Loucy (cell line): ENCODE measurements at regions not wholly inside any gene's neighbourhood (a gene's known extent, or its start where the extent isn't known, plus 50 kb on each side); places are given as distances from the start of the nearest gene placed in this dataset.

Experiments
- H2AFZ ChIP-seq: fragments of 200-600 bp; sonication (generic); 2 replicates; pipeline ENCODE4 v1.6.0; 2016; ENCODE audit warnings: antibody characterized with exemption, mild to moderate bottlenecking, low read length, moderate library complexity
- H3F3A ChIP-seq: fragments of 200-600 bp; 2 replicates; pipeline ENCODE4 v1.6.0; 2016; ENCODE audit warnings: antibody characterized with exemption, low read depth, mild to moderate bottlenecking
- H3K27me3 ChIP-seq: fragments of 200-600 bp; sonication (generic); 2 replicates; pipeline ENCODE4 v1.6.1; 2014; ENCODE audit warnings: low read length, mild to moderate bottlenecking; ENCODE audit not compliant: insufficient read depth, poor library complexity, severe bottlenecking
- H3K36me3 ChIP-seq: fragments of 200-600 bp; sonication (generic); 2 replicates; pipeline ENCODE4 v1.6.1; 2016; ENCODE audit warnings: low read length; ENCODE audit not compliant: insufficient read depth
- H3K4me1 ChIP-seq: fragments of 200-600 bp; sonication (generic); 2 replicates; pipeline ENCODE4 v1.5.1; 2014; ENCODE audit warnings: low read length, mild to moderate bottlenecking; ENCODE audit not compliant: insufficient read depth, poor library complexity, severe bottlenecking
- H3K4me2 ChIP-seq: fragments of 200-600 bp; sonication (generic); 2 replicates; pipeline ENCODE4 v1.6.0; 2014; ENCODE audit warnings: antibody characterized with exemption, low read length, low read depth, mild to moderate bottlenecking; ENCODE audit not compliant: poor library complexity, severe bottlenecking
- H3K4me3 ChIP-seq: fragments of 200-600 bp; sonication (generic); 2 replicates; pipeline ENCODE4 v1.5.1; 2014; ENCODE audit warnings: low read length, mild to moderate bottlenecking, mixed read lengths; ENCODE audit not compliant: poor library complexity, severe bottlenecking
- H3K79me2 ChIP-seq: fragments of 200-600 bp; sonication (generic); 2 replicates; pipeline ENCODE4 v1.6.1; 2014; ENCODE audit warnings: low read length; ENCODE audit not compliant: insufficient read depth
- H3K9ac ChIP-seq: fragments of 200-600 bp; sonication (generic); 2 replicates; pipeline ENCODE4 v1.6.0; 2014; ENCODE audit warnings: mild to moderate bottlenecking, low read depth, low read length, moderate library complexity; ENCODE audit not compliant: poor library complexity, severe bottlenecking
- H3K9me2 ChIP-seq: fragments of 200-600 bp; sonication (generic); replicated peaks from 2 replicates; pipeline ENCODE4 v1.6.1; 2016; ENCODE audit warnings: low read depth, low read length, mixed read lengths
- H3K9me3 ChIP-seq: fragments of 200-600 bp; sonication (generic); 2 replicates; pipeline ENCODE4 v1.6.1; 2014; ENCODE audit warnings: mild to moderate bottlenecking, antibody characterized with exemption, low read length, low read depth; ENCODE audit not compliant: insufficient read depth
- H4K20me1 ChIP-seq: fragments of 200-600 bp; sonication (generic); 2 replicates; pipeline ENCODE4 v1.6.0; 2014; ENCODE audit warnings: antibody characterized with exemption, low read length, mild to moderate bottlenecking; ENCODE audit not compliant: insufficient read depth, poor library complexity, severe bottlenecking
- CTCF ChIP-seq: fragments of 200-600 bp; sonication (generic); conservative IDR thresholded peaks from 2 replicates; pipeline ENCODE4 v1.5.1; 2014; ENCODE audit warnings: mild to moderate bottlenecking, antibody characterized with exemption, low read length
- EZH2phosphoT487 ChIP-seq: fragments of 200-600 bp; IDR thresholded peaks from 2 replicates; pipeline ENCODE4 v1.6.1; 2018; ENCODE audit warnings: antibody characterized with exemption, mild to moderate bottlenecking, moderate library complexity, borderline replicate concordance

- H3F3A ChIP-seq: no peaks in the 10 kb centered on the region
- no peak overlapping the region for H3K4me2 ChIP-seq
- H2AFZ ChIP-seq: no peak overlapping the region
- H3K27me3 ChIP-seq: no peaks in the 10 kb centered on the region
- H3K9ac ChIP-seq: no peak overlapping the region
- H3K9me3 ChIP-seq: no peaks in the 10 kb centered on the region
- H3K9me2 ChIP-seq: no peaks in the 10 kb centered on the region
- no peaks in the 10 kb centered on the region for H3K4me1 ChIP-seq
- no peaks in the 10 kb centered on the region for H4K20me1 ChIP-seq
- no peak overlapping the region for H3K4me3 ChIP-seq
- TF ChIP-seq CTCF (no peak), EZH2phosphoT487 (no peak)
- no peaks in the 10 kb centered on the region for H3K79me2 ChIP-seq
- H3K36me3 ChIP-seq: no peaks in the 10 kb centered on the region
These were observed 172.2 kb downstream of the C7orf25 start for GRCh38 chr7:42739638-42740037.

- Histone ChIP-seq H3K79me2 (no peaks in the 10 kb centered on the region), H3K4me1 (peaks cover 11% of the 10 kb centered on the region), H3K9me2 (no peaks in the 10 kb centered on the region), H3K4me2 (no peak overlapping the region), H3K27me3 (no peaks in the 10 kb centered on the region), H2AFZ (no peak overlapping the region), H3K9ac (no peak overlapping the region), H3K36me3 (no peaks in the 10 kb centered on the region), H3K4me3 (no peak overlapping the region), H3K9me3 (no peaks in the 10 kb centered on the region), H3F3A (no peaks in the 10 kb centered on the region), H4K20me1 (no peaks in the 10 kb centered on the region)
- TF ChIP-seq EZH2phosphoT487 (no peak), CTCF (no peak; the same call in 1 of the 2 replicates)
These were observed 174.9 kb downstream of the C7orf25 start for GRCh38 chr7:42736931-42737330.

GRCh38 chr7:42735081-42735480 is 176.8 kb downstream of the C7orf25 start:
- Histone ChIP-seq H3K36me3 (no peaks in the 10 kb centered on the region), H3K79me2 (no peaks in the 10 kb centered on the region), H3F3A (no peaks in the 10 kb centered on the region), H3K9me3 (no peaks in the 10 kb centered on the region), H4K20me1 (no peaks in the 10 kb centered on the region), H3K27me3 (no peaks in the 10 kb centered on the region), H3K9ac (no peak overlapping the region), H3K9me2 (no peaks in the 10 kb centered on the region), H3K4me2 (no peak overlapping the region), H3K4me1 (peaks cover 11% of the 10 kb centered on the region), H2AFZ (no peak overlapping the region), H3K4me3 (no peak overlapping the region)
- TF ChIP-seq EZH2phosphoT487 (no peak), CTCF (no peak)
